NCI-H510A (cell line): ENCODE measurements at regions not wholly inside any gene's neighbourhood (a gene's known extent, or its start where the extent isn't known, plus 50 kb on each side); places are given as distances from the start of the nearest gene placed in this dataset.
"Not testable (repeated sequence)": the region's sequence is repeated elsewhere in the genome, so short reads cannot be mapped to it uniquely, and the experiment has no call there.

Experiments used
- DNase-seq: peaks from one replicate; lab custom pipeline; 2025; lab: John Stamatoyannopoulos, UW

GRCh38 chrX:131826572-131826971 is 196.5 kb upstream of the STK26 start:
- no peak for DNase-seq

DNA sequence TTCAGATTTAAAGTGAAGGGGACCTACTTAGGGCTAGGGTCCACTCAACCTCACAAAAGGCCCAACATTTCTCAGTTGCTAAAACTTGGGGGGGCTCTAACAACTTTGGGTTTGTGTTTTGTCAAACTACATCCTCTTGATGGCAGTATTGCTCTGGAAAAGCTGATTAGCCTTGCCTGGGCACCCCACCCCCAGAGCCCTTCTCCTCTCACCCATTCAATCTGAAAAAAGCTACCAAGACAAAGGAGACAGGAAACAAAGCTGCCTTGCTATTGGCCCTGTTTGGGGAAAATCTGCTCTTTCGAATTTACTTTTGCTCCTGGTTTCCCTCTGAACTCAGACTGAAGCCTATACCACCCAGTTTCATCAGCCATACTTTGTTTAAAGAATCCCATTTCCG is 195.2 kb upstream of the STK26 start:
- no peak for DNase-seq

DNA sequence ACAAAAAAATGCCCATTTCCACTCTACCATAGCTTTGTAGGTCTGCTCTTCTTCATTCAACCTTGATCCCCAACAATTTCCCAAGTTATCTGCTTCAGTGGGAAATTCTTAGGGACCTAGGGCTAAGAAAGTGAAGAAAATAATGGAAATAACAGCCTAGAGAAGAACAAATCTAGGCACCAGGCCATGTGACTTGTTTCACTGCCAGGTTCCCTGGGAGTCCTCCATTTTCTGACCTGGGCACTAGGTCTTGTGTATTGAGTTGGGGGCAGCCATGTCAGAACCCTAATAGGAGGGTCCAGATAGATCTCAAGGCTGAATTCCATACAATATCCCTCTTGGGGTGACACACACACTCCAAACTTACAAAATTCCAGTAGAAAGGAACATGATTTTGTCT is 194.6 kb upstream of the STK26 start:
- DNase-seq = no peak

DNA sequence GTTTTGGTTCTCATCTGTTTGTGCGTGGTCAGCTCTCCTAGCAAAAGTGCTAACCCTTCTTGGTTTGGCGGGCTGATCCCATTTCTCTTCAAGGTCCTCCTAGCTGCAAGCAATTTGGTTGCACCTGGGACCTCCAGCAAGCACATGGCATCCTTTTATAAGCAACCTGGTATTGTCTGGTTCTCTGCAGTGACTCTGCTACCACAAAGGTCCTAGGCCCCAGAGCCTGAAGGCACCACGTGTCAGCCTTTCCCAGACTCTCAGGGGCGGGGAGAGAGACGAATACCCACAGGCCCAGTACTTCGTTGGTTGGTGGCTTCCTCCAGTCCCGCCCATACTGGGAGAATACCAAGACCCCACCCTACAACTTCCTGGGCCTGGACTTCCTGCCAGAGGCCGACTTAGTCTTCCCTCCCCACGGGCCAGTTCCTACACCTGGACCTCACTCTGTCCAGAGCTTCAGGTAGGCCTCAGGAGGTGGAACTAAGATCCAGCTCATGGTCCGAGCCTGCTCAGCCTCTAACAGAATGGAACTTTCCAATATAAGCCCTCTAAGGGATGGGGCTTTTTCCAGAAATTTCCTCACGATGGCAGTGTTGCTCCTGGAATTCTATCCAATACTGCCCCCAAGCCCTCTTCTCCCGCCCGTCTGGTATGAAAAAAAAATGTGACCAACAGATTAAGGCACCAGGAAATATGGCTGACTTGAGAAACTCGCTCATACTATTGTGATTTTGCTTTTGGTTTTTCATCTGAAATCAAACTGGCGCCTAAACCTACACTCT is 192.5 kb upstream of the STK26 start:
- DNase-seq = peak; percentile 55

- no peak for DNase-seq
Measured at GRCh38 chrX:131831185-131831520, 191.9 kb upstream of the STK26 start.

DNA sequence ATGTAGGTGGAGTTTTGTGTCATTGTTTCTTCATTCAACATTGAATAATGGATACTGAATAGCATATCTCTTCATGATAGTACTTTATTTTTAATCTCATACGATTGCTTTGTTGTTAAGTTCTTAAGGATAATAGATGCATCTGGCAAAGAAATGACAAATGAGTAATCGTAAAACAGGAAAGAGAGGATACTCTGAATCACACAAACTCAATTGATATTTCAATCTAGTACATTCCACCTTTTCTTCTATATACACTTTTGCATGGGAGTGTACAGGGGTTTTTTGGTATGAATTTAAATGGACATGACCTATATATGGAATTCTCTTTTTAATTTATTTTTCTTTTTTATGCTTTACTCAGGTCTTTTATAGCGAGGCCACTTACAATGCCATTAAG is 186.9 kb upstream of the STK26 start:
- no peak for DNase-seq

GRCh38 chrX:131837325-131837724 is 185.8 kb upstream of the STK26 start:
- DNase-seq = no peak

DNA sequence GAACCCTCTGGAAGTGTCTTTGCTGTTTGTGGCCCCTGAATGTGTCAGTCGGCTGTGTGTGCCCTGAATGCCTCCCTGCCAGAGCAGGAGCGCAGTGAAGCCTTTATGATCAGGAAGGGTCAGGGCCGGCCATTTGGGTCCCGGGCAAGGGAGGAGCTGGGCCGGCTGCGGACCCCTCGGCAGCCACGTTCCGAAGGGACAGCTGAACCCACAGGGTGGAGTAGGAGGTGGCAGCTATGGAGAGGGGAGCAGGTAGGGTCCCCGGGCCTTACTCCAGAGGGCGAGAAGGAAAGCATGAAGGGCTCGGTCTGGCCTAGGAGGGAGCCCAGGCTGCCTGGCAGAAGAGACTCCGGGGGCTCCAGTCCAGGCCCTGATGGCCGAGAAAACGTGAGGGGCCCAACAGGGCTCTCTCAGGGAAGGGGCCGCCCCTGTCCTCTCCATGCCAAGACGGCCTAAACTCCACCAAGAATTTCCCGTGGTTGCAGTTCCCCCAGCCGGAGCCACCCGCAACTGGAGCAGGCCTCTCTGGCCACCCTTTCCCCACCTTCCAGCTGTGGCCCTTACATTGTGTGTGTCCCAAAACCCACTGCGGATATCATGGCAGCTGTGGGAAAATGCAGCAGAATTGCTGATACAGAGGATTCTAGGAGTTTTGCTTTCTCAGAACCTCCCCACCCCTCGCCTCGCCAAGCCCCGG is 182.2 kb upstream of the STK26 start:
- DNase-seq = no peak

DNA sequence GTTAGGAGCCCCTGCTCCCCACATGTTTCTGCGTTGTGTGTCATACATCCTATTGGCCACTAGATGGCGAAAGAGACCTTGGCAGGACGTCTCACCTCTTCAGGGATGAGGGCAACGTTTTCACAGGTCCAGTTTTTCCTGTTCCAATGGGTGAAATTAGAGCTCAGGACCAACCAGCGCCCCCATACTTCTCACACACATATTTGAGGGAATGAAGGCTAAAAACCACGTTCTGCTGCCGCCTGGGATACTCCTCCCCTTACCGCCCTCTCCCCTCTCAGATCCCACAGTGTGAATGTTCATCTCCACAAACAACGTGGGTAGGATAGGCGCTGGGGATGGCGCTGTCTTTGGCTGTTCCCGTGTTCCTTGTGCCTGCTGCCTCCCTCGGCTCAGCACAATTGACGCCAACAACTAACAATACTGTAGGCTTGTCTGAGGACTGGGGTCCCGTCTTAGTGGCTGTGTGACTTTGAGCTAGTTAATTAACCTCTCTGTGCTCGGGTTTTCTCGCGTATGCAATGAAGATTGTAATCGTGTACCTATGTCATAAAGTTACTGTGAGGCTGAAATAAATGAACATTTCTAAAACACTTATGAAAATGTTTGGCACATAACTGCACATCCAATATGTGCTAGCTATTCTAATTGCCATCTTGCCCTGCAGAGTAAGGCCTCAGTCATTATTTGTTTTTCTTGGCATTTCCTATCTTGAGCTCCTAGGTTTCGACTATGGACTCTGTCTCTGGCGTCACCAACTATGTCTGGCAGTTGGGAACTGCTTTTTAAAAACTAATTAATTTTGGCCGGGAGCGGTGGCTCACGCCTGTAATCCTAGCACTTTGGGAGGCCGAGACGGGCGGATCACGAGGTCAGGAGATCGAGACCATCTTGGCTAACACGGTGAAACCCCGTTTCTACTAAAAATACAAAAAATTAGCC is 181.3 kb upstream of the STK26 start:
- DNase-seq = peak; percentile 10

- no peak for DNase-seq
Measured at GRCh38 chrX:131843987-131844386, 179.1 kb upstream of the STK26 start.

DNA sequence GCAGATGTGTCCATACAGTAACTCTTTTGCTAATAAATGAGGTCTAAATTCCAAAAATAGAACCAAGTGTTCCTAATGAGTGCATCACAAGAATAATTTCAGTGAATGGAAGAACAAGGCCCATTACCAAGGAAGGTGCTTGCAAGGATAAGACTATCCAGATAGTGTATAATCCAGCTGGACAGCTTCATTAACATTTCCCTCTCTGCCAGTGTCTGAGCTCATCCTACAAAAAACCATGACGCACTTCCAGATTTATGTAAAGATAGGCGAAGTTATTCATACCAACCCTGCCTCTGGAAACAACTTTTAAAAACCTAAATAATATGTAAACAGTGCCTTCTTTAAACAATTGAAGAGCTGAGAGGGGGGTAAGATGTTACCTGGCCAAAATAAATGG is 177.9 kb upstream of the STK26 start:
- DNase-seq = no peak

- DNase-seq = no peak
Measured at GRCh38 chrX:131845771-131846170, 177.3 kb upstream of the STK26 start.

- DNase-seq = not testable (repeated sequence)
Measured at GRCh38 chrX:131850964-131851363, 172.1 kb upstream of the STK26 start.

GRCh38 chrX:131853440-131853839 is 169.7 kb upstream of the STK26 start:
- no peak for DNase-seq

- no peak for DNase-seq
Measured at GRCh38 chrX:131854581-131854980, 168.5 kb upstream of the STK26 start.

DNA sequence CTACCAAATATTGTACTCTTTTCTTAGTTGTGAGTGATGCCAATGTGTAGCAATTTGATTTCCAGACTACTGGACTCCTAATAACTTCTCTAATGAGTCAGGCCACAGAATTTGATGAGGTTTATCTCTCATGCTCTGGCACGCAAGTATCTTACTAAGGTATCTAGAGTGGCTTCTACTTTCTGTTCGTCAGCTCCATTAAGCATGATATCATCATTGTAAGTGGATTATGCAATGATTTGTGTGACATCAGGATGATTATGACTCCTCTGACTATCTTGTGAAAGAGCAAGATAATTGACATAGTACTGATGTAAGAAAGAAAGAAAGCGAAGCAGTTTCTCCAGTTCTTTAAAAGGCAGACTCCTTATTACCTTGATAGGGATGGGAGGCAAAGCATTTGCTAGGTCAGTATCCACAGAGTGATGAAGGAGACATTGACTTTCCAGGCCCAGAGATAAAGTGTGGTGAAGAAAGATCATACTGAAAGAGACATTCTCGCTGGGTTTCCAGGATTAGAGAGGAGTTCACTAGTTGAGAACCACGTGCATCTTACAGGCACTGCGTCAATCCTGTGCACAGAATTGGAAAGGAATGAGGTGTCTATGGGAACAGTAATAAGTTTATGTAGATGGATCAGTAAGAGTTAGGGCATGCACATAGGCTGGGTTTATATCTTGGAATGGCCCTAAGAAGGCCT is 161.9 kb upstream of the STK26 start:
- DNase-seq = no peak

GRCh38 chrX:131862321-131862720 is 160.8 kb upstream of the STK26 start:
- no peak for DNase-seq

GRCh38 chrX:131869182-131869581 is 153.9 kb upstream of the STK26 start:
- DNase-seq = no peak

DNA sequence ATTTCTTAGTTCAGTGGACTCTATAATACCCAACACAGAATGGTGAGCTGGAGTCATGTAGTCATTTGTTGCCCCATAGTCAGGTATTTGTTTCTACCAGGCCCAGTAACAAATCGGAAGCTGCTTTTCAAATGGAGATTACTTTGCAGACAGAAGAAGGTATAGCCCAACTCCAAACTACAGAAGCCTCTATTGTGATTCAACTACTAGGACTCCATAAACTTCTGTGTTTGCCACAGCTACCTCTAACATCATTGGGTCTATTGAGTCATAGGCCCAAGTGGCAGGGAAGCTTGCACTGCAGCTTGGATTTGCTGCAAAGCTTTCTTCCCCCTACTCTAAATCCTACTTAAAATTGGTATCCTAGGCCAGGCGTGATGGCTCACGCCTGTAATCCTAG is 148.8 kb upstream of the STK26 start:
- DNase-seq = no peak

- not testable (repeated sequence) for DNase-seq
Measured at GRCh38 chrX:131875827-131876226, 147.3 kb upstream of the STK26 start.

DNA sequence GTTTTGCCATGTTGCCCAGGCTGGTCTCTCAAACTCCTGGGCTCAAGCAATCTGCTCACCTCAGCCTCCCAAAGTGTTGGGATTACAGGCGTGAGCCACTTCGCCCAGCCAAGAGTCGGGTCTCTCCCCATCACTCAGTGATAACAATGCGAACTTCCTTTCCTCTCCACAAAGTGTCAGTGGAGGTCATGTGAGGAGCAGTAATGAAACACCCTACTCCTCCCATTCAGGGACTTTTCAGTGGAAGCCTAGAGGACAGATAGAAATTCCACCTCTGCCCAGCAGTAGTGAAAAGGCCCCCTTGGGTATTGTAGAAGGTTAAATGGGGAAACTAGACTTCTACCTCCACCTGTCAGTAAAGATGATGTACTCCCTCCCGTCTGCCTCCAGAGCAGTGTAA is 141.9 kb upstream of the STK26 start:
- no peak for DNase-seq

GRCh38 chrX:131885042-131885441 is 138.1 kb upstream of the STK26 start:
- DNase-seq = not testable (repeated sequence)
